ENCODE measurements at regions not wholly inside any gene's neighbourhood (a gene's known extent, or its start where the extent isn't known, plus 50 kb on each side); places are given as distances from the start of the nearest gene placed in this dataset.

DNA sequence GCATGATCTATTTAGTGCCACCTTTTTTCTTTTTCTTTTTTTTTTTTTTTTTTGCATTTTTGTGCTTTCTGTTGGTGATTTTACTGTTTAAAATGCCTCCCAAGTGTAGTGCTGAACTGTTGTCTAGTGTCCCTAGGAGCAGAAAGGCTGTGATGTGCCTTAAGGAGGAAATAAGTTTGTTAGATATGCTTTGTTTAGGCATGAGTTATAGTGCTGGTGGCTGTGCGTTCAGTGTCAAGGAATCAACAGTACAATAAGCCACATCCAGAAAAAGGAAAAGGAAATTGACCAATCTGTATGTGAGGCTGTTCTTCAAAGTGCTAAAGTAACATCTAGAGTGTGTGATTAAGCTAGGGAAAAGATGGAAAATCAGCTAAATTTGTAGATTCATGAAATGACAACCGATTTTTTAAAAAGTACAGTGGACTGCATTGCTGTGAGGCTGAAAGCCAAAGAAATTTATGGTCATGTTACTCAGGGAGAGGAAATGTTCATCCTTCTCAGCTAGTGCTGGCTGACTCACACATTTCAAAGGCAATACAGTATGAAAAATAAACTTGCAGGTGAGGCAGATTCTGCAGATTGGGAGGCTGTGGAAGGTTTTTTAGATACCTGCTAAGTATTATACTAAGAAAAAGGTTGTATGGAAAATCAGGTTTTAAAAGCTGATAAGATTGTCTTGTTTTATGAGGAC is 122.7 kb upstream of the ADCY1 start:
- no peaks in the 10 kb centered on the region for H3K36me3 Mint-ChIP-seq (ENCODE audit: insufficient read depth)
- ATAC-seq, result no peak
- no peaks in the 10 kb centered on the region for H3K4me1 Mint-ChIP-seq (ENCODE audit: low read depth)

DNA sequence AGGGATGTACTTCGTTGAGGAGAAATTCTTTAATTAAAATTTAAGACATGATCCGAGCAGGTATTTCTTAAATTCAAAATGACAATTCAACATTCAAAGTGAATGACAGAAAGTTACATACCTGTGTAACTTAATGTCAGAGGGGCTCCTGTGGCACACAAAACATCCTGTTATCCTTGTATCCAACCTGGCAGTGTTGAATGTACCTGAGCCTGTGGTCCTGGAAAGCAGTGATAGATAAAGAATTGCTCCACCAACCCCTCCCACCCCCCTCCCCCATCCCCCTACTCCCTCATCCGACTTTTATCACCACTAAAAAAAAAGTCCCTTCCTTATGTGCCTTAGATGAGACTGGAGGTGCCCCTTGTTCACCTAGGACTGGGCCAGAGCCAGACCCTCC is 119.4 kb upstream of the ADCY1 start:
- no peak for ATAC-seq
- DNase-seq, result no peak
- H3K9me3 Mint-ChIP-seq, result no peaks in the 10 kb centered on the region
- H3K36me3 Mint-ChIP-seq (ENCODE audit: insufficient read depth), result no peaks in the 10 kb centered on the region
- H3K4me3 Mint-ChIP-seq, result no peak overlapping the region
- no peaks in the 10 kb centered on the region for H3K4me1 Mint-ChIP-seq (ENCODE audit: low read depth)
- peaks cover 19% of the 10 kb centered on the region for H3K27me3 Mint-ChIP-seq (ENCODE audit: low read depth)

More for the DNA sequence above, 122.7 kb upstream of the ADCY1 start:
- H3K4me3 Mint-ChIP-seq, result no peak overlapping the region
- no peaks in the 10 kb centered on the region for H3K9me3 Mint-ChIP-seq
- peaks cover 13% of the 10 kb centered on the region for H3K27me3 Mint-ChIP-seq (ENCODE audit: low read depth)
- DNase-seq, result no peak

DNA sequence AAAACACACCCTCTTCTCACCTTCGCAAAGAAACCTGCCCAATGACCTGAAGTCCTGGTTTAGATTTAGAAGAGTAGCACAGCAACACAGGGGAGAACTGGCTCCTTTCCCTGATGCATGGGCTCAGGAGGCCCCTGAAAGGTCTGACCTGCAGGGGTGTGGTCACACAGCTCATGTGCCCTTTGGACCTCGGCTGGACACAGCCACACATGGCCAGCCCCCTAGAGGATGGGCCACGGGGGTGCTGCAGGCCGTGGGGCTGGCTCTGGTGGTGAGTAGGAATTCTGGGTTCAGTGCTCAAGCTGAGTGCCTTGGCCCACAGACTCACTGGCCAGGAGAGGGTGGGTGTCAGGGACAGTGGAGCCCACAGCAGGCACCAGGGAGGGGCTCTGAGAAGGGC is 118.5 kb upstream of the ADCY1 start:
- no peaks in the 10 kb centered on the region for H3K36me3 Mint-ChIP-seq (ENCODE audit: insufficient read depth)
- H3K4me1 Mint-ChIP-seq (ENCODE audit: low read depth), result no peaks in the 10 kb centered on the region
- no peak overlapping the region for H3K4me3 Mint-ChIP-seq
- H3K9me3 Mint-ChIP-seq, result no peaks in the 10 kb centered on the region
- DNase-seq, result no peak
- H3K27me3 Mint-ChIP-seq (ENCODE audit: low read depth), result peaks cover 19% of the 10 kb centered on the region
- no peak for ATAC-seq

DNA sequence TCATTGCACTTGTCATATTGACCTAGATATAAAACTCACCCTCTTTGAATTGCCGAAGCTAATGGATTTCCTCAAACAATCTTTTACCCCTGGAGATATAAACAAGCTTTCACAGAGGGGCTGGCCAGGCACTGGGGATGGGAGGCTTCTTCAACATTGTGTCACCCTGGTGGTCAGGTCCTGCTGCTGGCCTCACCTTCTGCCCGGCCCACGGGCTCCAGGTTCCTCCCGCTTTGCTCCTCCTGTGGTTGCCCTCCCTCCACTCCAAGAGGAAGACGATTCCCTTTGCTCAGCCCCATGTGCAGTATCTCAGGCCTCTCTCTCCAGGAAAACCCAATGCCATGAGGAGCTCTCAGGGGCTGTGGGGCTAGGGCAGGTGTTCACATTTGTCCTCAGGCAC is 118.1 kb upstream of the ADCY1 start:
- no peaks in the 10 kb centered on the region for H3K9me3 Mint-ChIP-seq
- no peaks in the 10 kb centered on the region for H3K4me1 Mint-ChIP-seq (ENCODE audit: low read depth)
- H3K4me3 Mint-ChIP-seq, result no peak overlapping the region
- ATAC-seq, result no peak
- no peak for DNase-seq
- no peaks in the 10 kb centered on the region for H3K36me3 Mint-ChIP-seq (ENCODE audit: insufficient read depth)
- H3K27me3 Mint-ChIP-seq (ENCODE audit: low read depth), result peaks cover 19% of the 10 kb centered on the region

DNA sequence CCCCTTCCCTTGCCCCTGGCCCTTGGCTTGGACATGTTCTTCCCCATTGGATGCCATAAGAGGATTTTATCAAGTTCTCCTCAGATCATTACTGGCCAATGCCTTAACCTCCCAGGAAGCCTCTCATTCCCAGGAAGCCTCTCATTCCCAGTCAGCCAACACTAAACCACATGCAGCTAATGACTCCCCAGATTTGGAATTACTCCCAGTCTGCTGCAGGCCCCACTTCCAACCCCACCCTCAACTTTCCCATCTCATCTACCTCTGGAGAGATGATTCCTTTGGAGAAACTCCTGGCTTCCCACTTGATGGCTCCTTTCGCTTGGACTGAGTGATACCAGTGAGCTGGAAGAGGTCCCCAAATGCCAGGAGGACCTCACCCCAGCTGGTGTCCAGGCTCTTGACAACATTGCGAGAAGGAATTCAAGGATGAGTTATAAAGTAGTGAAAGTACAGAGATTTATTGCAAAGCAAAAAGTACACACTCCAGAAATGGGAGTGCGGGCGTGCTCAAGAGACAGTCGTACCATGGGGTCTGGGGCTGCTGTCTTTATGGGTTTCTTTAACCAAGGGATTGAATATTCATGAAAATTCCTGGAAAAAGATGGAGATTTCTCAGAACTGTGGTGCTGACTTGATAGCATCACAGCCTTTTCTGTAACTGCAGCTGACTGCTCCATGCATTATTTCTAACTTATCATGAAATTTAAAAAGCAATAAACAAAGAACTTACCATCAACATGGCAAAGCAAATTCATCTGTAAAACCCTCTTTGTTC is 117.2 kb upstream of the ADCY1 start:
- DNase-seq, result no peak
- H3K4me1 Mint-ChIP-seq (ENCODE audit: low read depth), result no peaks in the 10 kb centered on the region
- no peaks in the 10 kb centered on the region for H3K36me3 Mint-ChIP-seq (ENCODE audit: insufficient read depth)
- peaks cover 18% of the 10 kb centered on the region for H3K27me3 Mint-ChIP-seq (ENCODE audit: low read depth)
- no peak overlapping the region for H3K4me3 Mint-ChIP-seq
- H3K9me3 Mint-ChIP-seq, result no peaks in the 10 kb centered on the region
- no peak for ATAC-seq

DNA sequence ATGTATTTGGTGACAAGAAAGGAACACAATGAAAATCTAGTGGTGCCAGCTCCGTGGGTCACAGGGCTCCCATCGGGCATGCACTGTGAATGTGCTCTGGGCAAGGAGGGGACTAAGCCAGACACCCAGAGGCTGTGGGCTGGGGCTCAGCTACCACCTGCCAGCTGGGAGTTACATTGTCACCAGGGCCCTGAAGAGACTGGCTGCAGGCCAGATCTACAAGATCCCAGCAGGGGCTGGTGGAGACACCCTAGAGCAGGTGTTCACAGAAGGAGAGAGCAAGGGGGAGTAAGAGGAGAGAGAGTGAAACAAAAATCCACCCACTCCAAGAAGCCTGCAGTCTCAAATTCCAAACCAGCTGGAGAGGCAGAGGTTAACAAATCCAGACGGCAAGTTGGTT is 116.6 kb upstream of the ADCY1 start:
- Mint-ChIP-seq H3K36me3 (ENCODE audit: insufficient read depth) (no peaks in the 10 kb centered on the region), H3K27me3 (ENCODE audit: low read depth) (peaks cover 17% of the 10 kb centered on the region), H3K4me1 (ENCODE audit: low read depth) (no peaks in the 10 kb centered on the region), H3K4me3 (no peak overlapping the region), H3K9me3 (no peaks in the 10 kb centered on the region)
- ATAC-seq (no peak), DNase-seq (no peak)

DNA sequence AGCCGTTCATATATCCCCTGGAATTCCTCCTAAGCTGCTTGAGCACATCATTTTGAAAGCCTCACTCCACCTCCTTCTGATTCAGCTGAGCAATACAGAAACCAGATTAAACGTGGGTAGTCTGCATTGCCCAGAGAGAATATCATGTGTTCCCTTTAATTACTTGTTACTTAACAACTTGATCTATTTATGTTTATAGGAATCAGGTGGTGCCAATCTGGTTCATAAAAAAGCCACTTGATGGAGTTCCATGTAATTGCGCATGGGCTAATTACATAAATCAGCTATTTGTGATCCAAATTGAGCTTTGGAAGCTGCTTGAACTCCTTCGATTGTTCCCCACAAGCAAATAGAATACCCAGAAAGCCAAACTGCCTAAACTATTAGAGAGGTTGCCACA is 114.7 kb upstream of the ADCY1 start:
- Mint-ChIP-seq H3K4me1 (ENCODE audit: low read depth) (no peaks in the 10 kb centered on the region), H3K9me3 (peaks cover 4% of the 10 kb centered on the region), H3K4me3 (no peak overlapping the region), H3K36me3 (ENCODE audit: insufficient read depth) (no peaks in the 10 kb centered on the region), H3K27me3 (ENCODE audit: low read depth) (peaks cover 17% of the 10 kb centered on the region)
- ATAC-seq, result no peak
- DNase-seq, result no peak

DNA sequence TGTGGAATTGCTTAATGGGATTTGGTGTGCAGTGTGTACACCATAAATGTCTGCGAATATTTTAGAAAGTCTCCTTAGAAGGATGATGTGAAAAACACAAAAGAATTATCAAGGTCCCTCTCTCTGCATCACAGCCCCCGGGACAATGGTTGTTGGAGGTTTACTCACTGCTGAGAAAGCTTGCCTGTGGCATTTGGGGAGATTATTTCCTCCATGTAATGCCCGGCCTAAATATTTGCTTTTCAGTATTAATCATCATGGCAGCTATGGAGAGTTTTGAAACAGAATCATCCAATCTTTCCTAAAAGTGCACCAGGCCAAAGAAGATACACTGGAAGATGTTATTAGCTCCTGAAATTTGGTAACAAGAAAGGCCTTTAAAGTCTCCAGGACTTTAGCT is 113.8 kb upstream of the ADCY1 start:
- no peaks in the 10 kb centered on the region for H3K4me1 Mint-ChIP-seq (ENCODE audit: low read depth)
- H3K36me3 Mint-ChIP-seq (ENCODE audit: insufficient read depth), result no peaks in the 10 kb centered on the region
- peaks cover 4% of the 10 kb centered on the region for H3K9me3 Mint-ChIP-seq
- DNase-seq (no peak), ATAC-seq (no peak)
- no peak overlapping the region for H3K4me3 Mint-ChIP-seq
- H3K27me3 Mint-ChIP-seq (ENCODE audit: low read depth), result peaks cover 14% of the 10 kb centered on the region

DNA sequence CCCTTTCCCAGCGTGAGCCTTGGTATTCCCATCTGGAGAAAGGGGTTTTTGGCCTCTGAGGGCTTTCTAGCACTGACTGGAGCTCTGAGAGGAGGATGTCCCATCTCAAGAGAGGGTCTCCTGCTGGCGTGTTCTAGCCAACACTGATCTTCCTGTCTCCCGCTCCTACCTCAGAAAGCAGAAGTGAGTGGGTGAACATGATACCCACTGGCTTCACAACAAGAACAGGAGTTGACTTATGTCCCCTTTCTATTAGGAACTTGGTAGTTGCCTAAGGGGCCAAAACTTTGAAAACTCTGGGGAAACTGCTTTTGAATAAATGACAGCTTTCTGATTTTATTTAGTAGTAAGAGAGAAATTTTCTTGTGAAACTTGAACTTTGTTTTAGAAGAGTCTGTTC is 113.1 kb upstream of the ADCY1 start:
- DNase-seq (no peak), ATAC-seq (no peak)
- Mint-ChIP-seq H3K36me3 (ENCODE audit: insufficient read depth) (no peaks in the 10 kb centered on the region), H3K4me1 (ENCODE audit: low read depth) (no peaks in the 10 kb centered on the region), H3K27me3 (ENCODE audit: low read depth) (peaks cover 13% of the 10 kb centered on the region), H3K4me3 (no peak overlapping the region), H3K9me3 (peaks cover 4% of the 10 kb centered on the region)

DNA sequence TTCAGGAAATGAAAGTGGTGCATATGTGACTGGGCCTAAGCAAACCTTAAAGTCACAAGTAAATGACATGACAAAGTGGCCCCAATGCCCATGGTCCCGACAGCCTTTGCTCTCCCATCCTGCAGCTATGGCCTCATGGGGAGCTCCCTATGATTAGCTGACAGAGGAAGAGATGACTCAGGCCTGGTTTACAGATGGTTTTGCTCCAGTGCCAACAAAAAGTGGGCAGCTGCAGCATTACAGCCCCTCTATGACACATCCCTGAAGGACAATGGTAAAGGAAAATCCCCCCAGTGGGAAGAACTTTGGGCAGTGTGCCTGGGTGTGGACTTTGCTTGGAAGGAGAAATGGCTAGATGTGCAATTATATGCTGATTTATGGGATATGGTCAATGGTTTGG is 105.1 kb upstream of the ADCY1 start:
- Mint-ChIP-seq H3K4me1 (ENCODE audit: low read depth) (no peaks in the 10 kb centered on the region), H3K36me3 (ENCODE audit: insufficient read depth) (no peaks in the 10 kb centered on the region)

DNA sequence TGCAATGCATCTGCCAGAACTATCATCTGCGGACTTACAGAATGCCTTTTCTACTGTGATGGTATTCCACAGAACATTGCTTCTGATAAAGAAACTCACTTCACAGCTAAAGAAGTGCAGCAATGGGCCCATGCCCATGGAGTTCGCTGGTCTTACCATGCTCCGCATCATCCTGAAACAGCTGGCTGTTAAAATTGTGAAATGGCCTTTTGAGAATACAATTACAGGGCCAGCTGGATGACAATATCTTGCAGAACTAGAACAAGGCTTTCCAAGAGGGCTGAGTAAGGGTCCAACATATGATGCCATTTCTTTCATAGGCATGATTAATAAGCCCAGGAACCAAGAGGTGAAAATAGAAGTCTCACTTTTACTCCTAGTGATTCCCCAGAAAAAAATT is 104.1 kb upstream of the ADCY1 start:
- ATAC-seq (no peak), DNase-seq (no peak)
- Mint-ChIP-seq H3K36me3 (ENCODE audit: insufficient read depth) (no peaks in the 10 kb centered on the region), H3K27me3 (ENCODE audit: low read depth) (peaks cover 24% of the 10 kb centered on the region), H3K9me3 (no peaks in the 10 kb centered on the region), H3K4me3 (no peak overlapping the region), H3K4me1 (ENCODE audit: low read depth) (no peaks in the 10 kb centered on the region)

More for the DNA sequence above, 105.1 kb upstream of the ADCY1 start:
- DNase-seq, result no peak
- peaks cover 24% of the 10 kb centered on the region for H3K27me3 Mint-ChIP-seq (ENCODE audit: low read depth)
- no peak overlapping the region for H3K4me3 Mint-ChIP-seq
- no peak for ATAC-seq
- H3K9me3 Mint-ChIP-seq, result peaks cover under 1% of the 10 kb centered on the region

DNA sequence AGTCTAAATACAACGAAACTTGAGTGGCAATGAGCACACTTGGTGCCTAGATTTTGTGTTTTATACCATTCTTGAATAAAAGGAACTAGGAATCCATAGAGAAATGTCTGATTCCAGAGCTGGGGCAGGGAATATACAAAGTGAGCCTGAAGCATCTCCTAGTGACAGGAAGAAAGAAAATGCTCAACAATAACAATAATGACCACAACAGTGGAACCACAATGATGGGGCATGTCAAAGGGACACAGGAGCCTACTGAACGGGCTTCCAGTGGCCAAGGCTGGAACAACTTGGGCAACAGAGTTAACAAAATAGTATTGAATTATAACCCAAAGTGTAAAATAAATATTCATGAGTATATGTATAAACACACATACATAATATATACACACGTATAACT is 94.4 kb upstream of the ADCY1 start:
- no peak for ATAC-seq
- H3K9me3 Mint-ChIP-seq, result no peaks in the 10 kb centered on the region
- H3K27me3 Mint-ChIP-seq (ENCODE audit: low read depth), result no peaks in the 10 kb centered on the region
- no peak for DNase-seq
- H3K4me1 Mint-ChIP-seq (ENCODE audit: low read depth), result no peaks in the 10 kb centered on the region
- no peak overlapping the region for H3K4me3 Mint-ChIP-seq
- H3K36me3 Mint-ChIP-seq (ENCODE audit: insufficient read depth), result no peaks in the 10 kb centered on the region

DNA sequence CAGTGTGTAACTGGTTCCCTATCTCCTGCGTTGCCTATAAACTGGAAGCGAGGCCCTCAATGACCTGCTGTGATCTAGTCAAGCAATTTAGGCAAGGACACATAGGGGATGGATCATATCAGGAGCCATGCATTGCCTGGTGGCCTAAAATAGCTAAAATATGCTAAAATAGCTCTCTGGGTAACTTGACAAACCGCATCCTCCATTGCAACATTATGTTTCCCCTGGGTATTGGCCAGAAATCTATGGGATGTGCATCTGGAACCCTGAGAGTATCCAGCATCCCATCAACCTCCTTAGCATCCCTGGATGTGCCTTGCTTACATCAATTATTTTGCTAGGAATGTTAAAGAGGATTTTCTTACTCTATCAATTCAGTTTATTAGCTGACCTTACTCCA is 91.7 kb upstream of the ADCY1 start:
- Mint-ChIP-seq H3K27me3 (ENCODE audit: low read depth) (no peaks in the 10 kb centered on the region), H3K36me3 (ENCODE audit: insufficient read depth) (no peaks in the 10 kb centered on the region), H3K4me1 (ENCODE audit: low read depth) (no peaks in the 10 kb centered on the region), H3K9me3 (no peaks in the 10 kb centered on the region), H3K4me3 (no peak overlapping the region)
- ATAC-seq (no peak), DNase-seq (no peak)

DNA sequence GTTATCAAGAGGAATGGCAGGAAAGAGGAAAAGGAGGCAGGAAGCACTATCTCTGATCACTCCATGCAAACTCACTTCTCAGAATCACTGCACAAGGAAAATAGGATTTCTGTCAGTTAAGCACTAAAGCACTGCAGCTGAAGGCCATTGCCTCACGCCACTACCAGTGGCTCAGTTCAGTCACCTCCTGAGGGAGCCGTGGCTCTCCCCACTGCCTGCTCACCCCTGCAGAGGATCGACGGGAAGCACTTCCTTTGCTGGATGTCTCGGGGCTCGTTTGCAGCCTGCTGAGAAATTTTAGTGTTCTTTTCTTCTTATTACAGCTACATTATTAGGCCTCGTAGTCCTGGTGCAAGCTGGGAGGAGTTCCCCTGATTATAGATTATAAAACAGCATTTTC is 90.1 kb upstream of the ADCY1 start:
- H3K9me3 Mint-ChIP-seq, result no peaks in the 10 kb centered on the region
- no peaks in the 10 kb centered on the region for H3K27me3 Mint-ChIP-seq (ENCODE audit: low read depth)
- H3K4me1 Mint-ChIP-seq (ENCODE audit: low read depth), result no peaks in the 10 kb centered on the region
- ATAC-seq (no peak), DNase-seq (no peak)
- H3K4me3 Mint-ChIP-seq, result no peak overlapping the region
- no peaks in the 10 kb centered on the region for H3K36me3 Mint-ChIP-seq (ENCODE audit: insufficient read depth)

DNA sequence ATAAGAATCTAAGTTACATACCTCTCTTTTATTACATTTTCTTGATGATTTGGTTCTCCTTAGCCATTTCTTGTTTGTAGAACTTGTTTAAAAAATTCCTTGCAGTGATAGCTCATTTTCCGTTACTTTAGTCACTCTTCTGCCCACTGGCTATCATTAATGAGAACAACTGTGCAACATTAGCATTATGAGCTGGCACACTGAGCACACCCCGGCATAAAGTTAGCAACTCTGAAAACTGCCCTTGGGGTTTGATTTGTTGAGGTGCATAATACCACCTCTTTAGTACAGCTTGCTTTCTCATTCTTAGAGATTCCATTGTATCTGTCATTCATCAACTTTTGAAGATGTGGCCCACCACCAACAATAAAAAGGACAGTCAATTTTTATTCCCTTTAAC is 87.6 kb upstream of the ADCY1 start:
- Mint-ChIP-seq H3K9me3 (no peaks in the 10 kb centered on the region), H3K4me3 (no peak overlapping the region), H3K27me3 (ENCODE audit: low read depth) (no peaks in the 10 kb centered on the region), H3K4me1 (ENCODE audit: low read depth) (no peaks in the 10 kb centered on the region), H3K36me3 (ENCODE audit: insufficient read depth) (no peaks in the 10 kb centered on the region)
- ATAC-seq (no peak), DNase-seq (no peak)
